ENCODE measurements at regions not wholly inside any gene's neighbourhood (a gene's known extent, or its start where the extent isn't known, plus 50 kb on each side); places are given as distances from the start of the nearest gene placed in this dataset.
A peak's percentile ranks its signal among the peaks of the same experiment; 100 is the strongest.

DNA sequence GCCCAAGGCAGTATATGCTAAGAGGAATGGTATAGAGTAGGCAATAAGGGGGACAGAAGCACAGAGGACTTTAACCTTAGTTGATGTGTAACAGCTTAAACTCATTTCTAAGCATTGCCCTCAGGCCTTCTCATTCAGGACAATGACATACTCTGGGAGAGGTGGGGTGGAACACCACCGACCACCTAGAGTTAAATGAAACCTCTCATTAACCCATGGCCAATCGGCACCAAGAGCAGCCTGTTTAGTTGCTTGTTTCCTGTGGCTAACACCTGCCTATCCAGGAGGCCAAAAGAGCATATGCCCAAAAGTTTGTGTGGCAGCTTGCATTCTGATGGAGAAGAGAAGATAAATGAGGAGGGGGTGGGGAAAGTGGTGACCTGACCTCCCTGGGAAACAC, 50.0 kb downstream of the PABIR2 start:
- DNase-seq = no peak

DNA sequence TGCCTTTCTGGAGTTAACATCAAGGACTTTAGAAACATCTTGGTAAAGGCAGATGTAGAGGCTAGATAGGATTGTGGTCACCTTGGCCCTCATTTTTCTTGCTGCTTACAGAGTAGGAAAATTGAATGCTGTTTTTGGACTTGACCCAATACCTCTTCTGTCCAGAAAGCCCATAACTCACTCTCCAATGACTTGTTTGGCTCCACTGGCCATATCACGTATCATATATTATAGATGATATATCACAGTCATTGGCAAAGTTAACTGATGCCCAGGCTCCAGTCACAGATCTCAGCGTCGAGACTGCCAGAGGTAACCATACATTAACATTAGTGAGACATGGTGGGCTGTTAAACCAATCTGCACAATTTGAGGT, 50.6 kb downstream of the PABIR2 start:
- DNase-seq = no peak

DNA sequence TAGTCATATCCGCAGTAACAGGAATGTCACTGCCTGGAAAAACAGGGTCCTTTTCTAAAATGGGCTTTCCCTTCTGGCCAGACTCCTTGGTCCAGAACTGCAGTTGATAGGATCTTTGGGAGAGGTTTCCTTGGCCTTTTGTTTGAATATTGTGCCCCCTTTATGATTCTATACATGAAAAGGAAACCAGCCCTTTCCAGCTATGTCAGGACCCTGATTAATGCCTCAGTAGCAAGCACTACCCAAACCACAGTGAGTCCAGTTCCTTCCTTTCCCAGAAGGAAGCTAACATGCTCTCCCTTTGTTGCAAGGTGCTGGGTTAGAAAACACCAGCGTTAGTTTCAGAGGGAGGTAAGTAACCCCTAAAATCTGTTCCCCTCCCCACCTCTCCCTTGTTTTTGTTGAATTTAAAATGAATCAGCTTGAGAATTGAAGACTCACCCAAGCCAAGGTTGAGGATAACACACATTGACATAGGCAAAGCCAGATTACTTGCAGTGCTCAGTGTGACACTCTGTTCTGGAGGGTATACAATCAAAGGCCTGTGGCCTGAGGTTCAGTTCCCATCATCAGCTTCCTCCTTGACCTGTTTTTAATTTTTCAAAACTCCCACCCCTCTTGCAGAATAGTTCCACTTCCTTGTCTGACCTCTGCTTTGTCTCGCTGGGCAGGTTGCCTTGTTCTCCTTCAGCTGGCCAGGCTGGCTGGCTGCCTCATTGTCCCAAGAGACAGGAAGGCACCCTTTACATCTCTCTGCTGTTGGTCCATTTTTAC, 51.2 kb downstream of the PABIR2 start:
- DNase-seq = no peak

- no peak for DNase-seq
These were observed 53.9 kb downstream of the PABIR2 start for GRCh38 chrX:134743091-134743490.

DNA sequence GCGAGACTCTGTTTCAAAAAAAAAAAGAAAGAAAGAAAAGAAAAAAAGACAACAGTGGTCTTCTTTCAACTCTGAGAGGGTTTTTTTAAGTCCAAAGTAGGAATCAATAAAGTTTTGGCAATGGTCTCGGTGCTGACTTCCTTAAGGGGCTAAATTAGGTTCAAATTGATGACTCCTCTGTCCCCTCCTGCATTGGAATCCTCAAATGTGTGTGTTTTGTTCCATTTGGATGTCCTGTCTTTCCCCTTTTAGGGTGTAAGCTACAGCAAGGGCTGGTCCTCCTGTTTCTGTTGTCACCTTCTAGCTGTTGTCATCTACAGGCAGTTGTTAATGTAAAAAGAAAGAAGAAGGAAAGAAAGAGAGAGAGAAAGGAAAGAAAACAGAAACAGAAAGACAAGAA, 54.4 kb downstream of the PABIR2 start:
- DNase-seq = no peak

DNA sequence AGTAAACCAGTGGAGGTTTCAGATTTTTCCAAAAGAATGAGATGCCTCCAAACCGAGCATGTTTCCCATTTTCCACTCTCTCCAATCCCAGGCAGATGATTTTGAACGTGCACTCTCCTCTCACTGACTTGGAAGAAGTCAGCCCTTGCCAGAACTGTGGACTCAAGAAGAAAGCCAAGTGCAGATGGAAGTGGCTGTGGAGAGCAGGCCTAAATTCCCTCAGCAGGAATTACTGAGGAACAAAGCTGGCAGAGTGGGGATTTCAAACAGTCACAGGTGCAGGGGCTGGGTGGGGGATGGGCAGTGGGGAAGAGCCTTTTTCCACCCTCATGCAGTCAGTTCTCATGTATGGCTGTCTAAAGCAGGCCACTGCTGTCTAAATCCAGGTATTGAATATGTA, 55.3 kb downstream of the PABIR2 start:
- no peak for DNase-seq

DNA sequence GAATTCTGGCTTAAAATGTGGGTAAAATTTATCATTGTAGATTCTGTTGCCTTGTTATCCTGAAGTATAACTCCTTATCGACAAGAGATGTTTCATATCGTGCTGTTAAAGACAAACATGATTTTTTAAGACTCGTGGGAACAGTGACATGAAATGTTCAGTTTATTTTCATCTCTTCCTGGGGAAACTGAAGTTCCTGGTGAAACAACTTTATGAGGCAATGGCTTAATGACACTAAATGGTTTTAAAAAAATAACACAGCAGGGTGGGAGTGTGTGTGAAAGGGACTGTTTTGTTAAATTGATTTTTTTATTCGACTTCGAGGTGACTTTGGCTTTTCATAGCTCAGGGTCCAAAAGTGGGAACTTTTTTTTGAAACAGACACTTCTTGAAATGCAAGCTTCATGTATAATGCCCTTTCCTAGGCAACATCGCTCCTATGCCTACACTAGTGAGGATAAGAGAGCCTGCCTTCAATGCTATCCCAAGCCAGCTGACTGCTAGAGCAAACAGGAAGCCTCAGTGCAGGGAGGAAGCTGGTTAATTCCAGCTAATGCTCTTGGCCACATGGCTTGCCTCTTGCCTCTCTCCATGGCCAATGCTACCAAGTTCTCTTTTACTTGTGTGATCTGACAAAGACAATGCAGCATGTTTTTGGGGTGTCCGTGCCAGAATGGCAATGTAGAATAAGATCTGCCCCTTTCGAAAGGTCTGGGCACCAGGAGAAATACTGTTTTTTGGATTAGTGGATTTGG, 57.8 kb downstream of the PABIR2 start:
- DNase-seq = no peak

DNA sequence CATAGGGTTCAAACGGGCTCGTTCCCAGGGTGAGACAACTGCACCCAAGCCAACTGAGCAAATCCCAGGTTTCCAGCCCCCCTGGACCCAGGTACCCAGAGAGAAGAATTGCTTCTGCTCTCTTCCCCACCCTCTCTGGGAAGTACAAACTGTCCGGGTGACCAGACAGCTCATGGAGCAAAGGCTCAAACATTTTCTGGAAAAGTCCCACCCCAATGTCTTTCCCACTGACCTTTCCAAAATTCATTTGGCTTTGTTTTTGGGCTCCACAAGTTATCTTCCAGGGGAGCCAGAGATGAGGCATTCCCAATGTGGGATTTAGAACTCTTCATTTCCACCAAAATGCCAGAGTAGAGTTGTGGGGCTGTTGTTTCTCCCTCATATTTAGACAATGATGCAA, 58.6 kb downstream of the PABIR2 start:
- DNase-seq = no peak

- no peak for DNase-seq
These were observed 59.2 kb downstream of the PABIR2 start for GRCh38 chrX:134737721-134738369.

DNA sequence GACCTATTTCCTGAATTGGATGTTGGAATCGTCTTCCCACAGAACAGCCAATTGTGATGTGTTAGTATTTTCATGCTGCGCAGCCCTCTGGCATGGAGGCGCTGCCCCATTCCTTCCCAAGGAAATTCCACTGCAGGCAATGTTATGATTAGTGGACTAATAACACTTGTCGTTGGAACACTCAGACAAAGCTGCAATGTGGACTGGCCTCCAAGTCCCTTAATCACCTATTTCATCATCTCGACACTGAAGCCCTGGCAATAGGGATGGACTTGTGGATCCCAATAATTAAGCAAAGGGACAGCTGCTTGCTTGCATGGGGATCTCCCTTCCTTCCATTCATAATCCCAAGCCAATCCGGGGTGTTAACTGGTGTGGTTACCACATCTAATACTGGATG, 59.9 kb downstream of the PABIR2 start:
- DNase-seq = no peak

GRCh38 chrX:134736356-134736755, 60.6 kb downstream of the PABIR2 start:
- DNase-seq = no peak

GRCh38 chrX:134735015-134735414, 62.0 kb downstream of the PABIR2 start:
- no peak for DNase-seq

DNA sequence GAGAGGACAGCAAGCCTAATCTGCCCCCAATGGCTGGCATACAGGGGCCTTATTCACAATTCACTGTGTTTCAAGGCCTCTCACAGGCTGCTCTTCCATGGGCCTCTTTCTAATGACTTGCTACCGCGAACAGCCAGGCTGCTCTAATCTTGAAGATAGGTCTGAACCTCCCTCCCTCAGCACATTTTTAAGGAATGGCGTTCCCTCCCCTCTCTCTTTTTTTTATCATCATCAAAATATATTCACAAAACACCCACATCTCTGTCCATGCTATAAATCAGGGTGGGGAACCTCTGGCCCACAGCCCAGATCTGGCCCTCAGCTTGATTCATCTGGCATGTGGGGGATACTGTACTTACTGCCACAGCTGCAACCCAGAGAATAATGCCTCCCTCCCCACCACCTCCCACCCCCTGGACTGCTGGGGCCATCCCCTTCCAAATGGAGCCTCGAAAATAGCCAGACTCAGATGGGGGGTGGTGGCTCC, 62.5 kb downstream of the PABIR2 start:
- no peak for DNase-seq

DNA sequence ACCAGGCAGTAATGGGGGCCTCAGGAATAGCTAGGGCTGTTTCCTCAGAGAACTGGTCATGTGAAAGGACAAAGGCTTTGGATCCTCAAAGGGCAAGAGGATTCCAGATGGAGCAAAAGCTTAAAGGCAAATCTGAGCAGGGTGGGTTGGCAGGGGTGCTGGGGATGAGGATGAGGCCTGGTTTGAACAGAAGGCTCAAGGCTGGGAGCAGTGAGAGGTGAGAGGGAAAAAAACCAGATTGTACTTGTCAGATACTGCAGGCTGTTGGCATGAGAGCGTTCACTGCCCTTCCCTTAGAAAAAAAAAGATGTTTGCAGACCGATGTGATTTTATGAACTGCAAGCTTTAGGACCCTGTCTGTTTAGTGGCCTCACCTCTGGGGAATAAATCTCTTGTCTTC, 63.4 kb downstream of the PABIR2 start:
- DNase-seq = no peak

DNA sequence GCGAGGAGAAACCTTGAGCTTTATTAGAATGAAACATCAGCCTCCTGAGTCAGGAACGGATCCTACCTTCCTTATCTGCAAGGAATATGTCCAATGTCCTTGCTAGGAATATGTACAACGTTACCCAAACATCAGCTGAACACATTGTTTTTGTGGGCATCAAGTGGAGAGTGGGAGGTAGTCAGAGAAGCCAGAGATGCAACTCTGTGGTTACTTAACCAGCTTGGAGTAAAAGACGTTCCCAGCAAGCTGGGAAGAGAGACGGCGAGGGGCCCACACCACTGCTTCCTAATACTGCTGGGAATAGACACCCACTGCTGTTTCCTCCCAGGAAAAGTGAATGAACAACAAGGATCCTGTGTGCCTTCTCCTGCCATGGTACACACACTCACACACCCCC, 64.3 kb downstream of the PABIR2 start:
- DNase-seq = no peak

DNA sequence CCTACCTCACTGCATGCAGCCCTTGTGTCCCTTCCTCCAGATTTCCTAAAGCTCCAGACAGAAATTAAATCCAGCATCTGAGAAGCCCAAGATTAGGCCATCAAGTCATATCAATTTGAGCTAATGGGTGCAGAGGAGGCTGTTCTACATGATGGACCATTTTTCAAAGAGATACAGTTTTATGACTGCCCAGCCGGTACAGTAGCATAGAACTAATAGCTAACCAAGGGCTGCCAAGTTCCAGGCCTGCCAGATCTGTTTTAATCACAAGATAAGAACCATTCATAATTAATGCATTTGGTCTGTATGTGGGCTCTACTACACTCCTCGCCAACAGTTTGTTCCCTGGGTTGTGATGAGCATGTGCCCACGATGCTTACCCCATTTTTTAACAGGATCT, 64.9 kb downstream of the PABIR2 start:
- DNase-seq = no peak

DNA sequence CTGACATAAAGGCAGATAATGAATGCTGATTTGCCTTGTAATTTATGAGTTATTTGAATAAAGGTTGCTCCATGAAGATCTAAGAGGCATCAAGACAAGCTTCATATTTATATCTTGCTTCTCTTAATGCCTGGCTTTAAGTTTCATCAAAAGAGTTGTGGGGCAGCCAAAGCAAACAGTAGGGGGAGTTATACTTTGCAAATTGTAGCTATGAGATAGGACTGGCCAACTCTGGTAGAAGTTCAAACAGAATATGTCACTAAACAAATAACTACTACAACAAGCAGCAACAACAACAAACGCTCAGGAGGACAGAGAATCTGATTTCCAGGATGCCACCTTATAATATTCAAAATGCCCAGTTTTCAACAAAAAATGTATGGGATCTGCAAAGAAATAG, 69.1 kb upstream of the PLAC1 start:
- DNase-seq = no peak

DNA sequence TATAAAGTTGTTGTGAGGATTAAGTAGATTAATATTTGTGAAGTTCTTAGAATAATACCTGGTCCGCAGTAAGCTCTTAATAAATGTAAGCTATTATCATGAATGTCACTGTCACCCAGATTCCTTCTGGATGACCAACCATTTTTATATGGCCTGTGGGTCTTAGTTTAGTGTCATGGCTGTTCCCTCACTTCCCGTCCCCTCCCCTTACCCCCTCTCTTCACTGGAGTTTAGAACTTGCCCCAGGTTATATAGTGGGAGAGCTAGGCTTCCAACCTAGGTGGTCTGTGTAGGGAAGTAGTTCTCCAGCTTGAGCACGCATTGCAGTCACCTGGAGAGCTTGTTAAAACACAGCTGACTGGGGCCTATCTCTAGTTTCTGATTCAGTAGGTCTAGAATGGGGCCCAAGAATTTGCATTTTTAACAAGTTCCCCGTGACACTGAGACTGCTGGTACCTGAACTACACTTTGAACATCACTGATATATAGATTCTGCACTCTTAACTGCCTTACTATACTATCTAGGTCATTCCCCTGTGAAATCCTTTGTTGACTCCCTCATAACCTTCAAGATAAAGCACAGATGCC, 66.9 kb upstream of the PLAC1 start:
- no peak for DNase-seq

- no peak for DNase-seq
These were observed 63.7 kb upstream of the PLAC1 start for GRCh38 chrX:134721766-134722532.

DNA sequence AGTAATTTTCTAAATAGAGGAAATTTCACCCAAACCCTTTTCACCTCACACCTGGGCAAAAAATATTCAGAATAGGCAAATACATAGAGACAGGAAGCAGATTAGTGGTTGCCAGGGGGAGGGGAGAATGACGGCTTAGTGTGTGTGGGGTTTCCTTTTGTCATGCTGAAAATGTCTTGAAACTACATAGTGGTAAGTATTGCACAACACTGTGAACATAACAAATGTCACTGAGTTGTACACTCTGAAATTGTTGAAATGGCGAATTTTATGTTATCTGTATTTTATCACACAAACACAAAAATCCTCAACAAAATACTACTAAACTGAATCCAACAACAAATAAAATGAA, 60.7 kb upstream of the PLAC1 start:
- no peak for DNase-seq

GRCh38 chrX:134718105-134718965, 60.1 kb upstream of the PLAC1 start:
- DNase-seq = peak; percentile 57

- no peak for DNase-seq
These were observed 59.4 kb upstream of the PLAC1 start for GRCh38 chrX:134717698-134718097.
